ENCODE measurements at regions not wholly inside any gene's neighbourhood (a gene's known extent, or its start where the extent isn't known, plus 50 kb on each side); places are given as distances from the start of the nearest gene placed in this dataset.

GRCh38 chr3:194748225-194748624, 62.5 kb downstream of the FAM43A start:
- no peak overlapping the region for H3K9ac ChIP-seq (ENCODE audit: low read length)
- no peak overlapping the region for H3K4me2 ChIP-seq (ENCODE audit: low read length)
- no peak overlapping the region for H3K27ac ChIP-seq (ENCODE audit: low read length)
- H3K79me2 ChIP-seq (replicated peaks; ENCODE audit: insufficient read depth, low read length): no peaks in the 10 kb centered on the region
- no peaks in the 10 kb centered on the region for H3K36me3 ChIP-seq (ENCODE audit: insufficient read depth, low read length)
- H3K4me3 ChIP-seq (ENCODE audit: low read length): no peak overlapping the region
- no peak for TF ChIP-seq SMC3 (conservative IDR thresholded peaks at IDR 0.05; ENCODE audit: poor library complexity)
- TF ChIP-seq POLR2AphosphoS5 (IDR thresholded peaks at IDR 0.05): no peak
- no peak for TF ChIP-seq EZH2 (IDR thresholded peaks at IDR 0.05; ENCODE audit: borderline replicate concordance, insufficient read depth, low read length, poor library complexity, severe bottlenecking)
- TF ChIP-seq RAD21 (conservative IDR thresholded peaks at IDR 0.05): no peak
- no peak for TF ChIP-seq CTCF (IDR thresholded peaks at IDR 0.05; ENCODE audit: poor library complexity, severe bottlenecking)
- no peak for TF ChIP-seq EP300 (conservative IDR thresholded peaks at IDR 0.05; ENCODE audit: poor library complexity, severe bottlenecking)
- TF ChIP-seq MXI1 (conservative IDR thresholded peaks at IDR 0.05; ENCODE audit: poor library complexity, severe bottlenecking): no peak
- TF ChIP-seq, protein P1, sequence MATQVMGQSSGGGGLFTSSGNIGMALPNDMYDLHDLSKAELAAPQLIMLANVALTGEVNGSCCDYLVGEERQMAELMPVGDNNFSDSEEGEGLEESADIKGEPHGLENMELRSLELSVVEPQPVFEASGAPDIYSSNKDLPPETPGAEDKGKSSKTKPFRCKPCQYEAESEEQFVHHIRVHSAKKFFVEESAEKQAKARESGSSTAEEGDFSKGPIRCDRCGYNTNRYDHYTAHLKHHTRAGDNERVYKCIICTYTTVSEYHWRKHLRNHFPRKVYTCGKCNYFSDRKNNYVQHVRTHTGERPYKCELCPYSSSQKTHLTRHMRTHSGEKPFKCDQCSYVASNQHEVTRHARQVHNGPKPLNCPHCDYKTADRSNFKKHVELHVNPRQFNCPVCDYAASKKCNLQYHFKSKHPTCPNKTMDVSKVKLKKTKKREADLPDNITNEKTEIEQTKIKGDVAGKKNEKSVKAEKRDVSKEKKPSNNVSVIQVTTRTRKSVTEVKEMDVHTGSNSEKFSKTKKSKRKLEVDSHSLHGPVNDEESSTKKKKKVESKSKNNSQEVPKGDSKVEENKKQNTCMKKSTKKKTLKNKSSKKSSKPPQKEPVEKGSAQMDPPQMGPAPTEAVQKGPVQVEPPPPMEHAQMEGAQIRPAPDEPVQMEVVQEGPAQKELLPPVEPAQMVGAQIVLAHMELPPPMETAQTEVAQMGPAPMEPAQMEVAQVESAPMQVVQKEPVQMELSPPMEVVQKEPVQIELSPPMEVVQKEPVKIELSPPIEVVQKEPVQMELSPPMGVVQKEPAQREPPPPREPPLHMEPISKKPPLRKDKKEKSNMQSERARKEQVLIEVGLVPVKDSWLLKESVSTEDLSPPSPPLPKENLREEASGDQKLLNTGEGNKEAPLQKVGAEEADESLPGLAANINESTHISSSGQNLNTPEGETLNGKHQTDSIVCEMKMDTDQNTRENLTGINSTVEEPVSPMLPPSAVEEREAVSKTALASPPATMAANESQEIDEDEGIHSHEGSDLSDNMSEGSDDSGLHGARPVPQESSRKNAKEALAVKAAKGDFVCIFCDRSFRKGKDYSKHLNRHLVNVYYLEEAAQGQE (IDR thresholded peaks at IDR 0.05; ENCODE audit: borderline replicate concordance): no peak
- no peak for TF ChIP-seq TAF1 (IDR thresholded peaks at IDR 0.05; ENCODE audit: low read depth)
- no peaks in the 10 kb centered on the region for H3K27me3 ChIP-seq (ENCODE audit: insufficient read depth, low read depth, low read length)
- no peaks in the 10 kb centered on the region for H3K9me3 ChIP-seq (ENCODE audit: low read length)
- no peaks in the 10 kb centered on the region for H3F3A ChIP-seq (ENCODE audit: insufficient read depth, low read length, poor library complexity, severe bottlenecking)
- no peaks in the 10 kb centered on the region for H4K20me1 ChIP-seq (ENCODE audit: insufficient read depth)
- H3K9me2 ChIP-seq (ENCODE audit: insufficient read depth, low read length): no peaks in the 10 kb centered on the region
- no peak overlapping the region for H2AFZ ChIP-seq (ENCODE audit: low read depth, low read length)

DNA sequence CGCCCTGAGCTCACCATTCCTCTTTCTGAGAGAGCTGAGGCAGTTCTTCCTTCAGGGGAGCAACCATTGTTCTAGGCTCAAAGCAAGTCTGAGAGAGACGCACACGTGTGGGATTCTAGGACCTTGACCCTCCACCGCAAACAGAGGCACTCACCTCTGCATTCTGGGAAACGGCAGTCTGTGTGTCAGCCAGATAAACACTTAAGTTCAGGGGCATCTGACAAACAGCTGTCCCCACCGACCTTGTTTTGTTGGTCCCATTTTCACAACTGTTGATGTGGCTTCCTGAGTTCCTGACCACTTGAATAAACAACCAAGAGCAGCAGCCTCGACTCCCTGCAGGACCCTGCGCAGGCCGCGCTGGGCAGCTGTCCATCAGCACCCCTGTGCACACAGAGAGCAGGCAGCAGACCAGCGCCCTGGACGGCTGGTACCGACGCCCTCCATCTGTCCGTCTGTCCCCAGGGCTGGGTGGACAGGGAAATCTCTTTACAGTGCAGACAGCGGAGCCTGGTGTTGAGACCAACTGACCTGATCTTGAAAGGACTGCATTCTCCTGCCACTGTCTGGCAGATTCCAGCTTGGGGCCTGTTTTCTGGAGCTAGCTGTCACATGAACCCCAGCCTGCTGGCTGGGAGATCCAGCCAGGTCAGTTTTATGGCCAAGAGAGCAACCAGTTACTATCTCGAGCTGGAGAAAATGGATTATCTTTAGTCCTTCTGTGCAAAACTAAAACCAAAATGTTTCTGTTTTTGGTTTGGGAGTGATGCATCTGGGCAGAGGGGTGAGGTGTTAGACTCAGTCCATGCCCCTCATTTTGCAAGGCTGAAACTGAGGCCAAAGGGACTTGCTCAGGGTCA, 64.2 kb downstream of the FAM43A start:
- H3K27ac ChIP-seq (ENCODE audit: low read length): no peak overlapping the region
- no peaks in the 10 kb centered on the region for H3K36me3 ChIP-seq (ENCODE audit: insufficient read depth, low read length)
- no peaks in the 10 kb centered on the region for H3K9me2 ChIP-seq (ENCODE audit: insufficient read depth, low read length)
- H3K27me3 ChIP-seq (ENCODE audit: insufficient read depth, low read depth, low read length): no peaks in the 10 kb centered on the region
- H3K4me2 ChIP-seq (ENCODE audit: low read length): no peak overlapping the region
- H3K79me2 ChIP-seq (replicated peaks; ENCODE audit: insufficient read depth, low read length): no peaks in the 10 kb centered on the region
- no peaks in the 10 kb centered on the region for H3F3A ChIP-seq (ENCODE audit: insufficient read depth, low read length, poor library complexity, severe bottlenecking)
- H4K20me1 ChIP-seq (ENCODE audit: insufficient read depth): no peaks in the 10 kb centered on the region
- no peaks in the 10 kb centered on the region for H3K9me3 ChIP-seq (ENCODE audit: low read length)
- TF ChIP-seq TAF1 (IDR thresholded peaks at IDR 0.05; ENCODE audit: low read depth): no peak
- no peak overlapping the region for H3K4me3 ChIP-seq (ENCODE audit: low read length)
- no peak overlapping the region for H2AFZ ChIP-seq (ENCODE audit: low read depth, low read length)
- no peak overlapping the region for H3K9ac ChIP-seq (ENCODE audit: low read length)
